ENCODE measurements at regions not wholly inside any gene's neighbourhood (a gene's known extent, or its start where the extent isn't known, plus 50 kb on each side); places are given as distances from the start of the nearest gene placed in this dataset.

- no peak for DNase-seq (ENCODE audit: low read depth)
These were observed 276.9 kb downstream of the TLE3 start for GRCh38 chr15:69820819-69821218.

- no peak for DNase-seq (ENCODE audit: low read depth)
These were observed 274.4 kb downstream of the TLE3 start for GRCh38 chr15:69823223-69823907.

- no peak for DNase-seq (ENCODE audit: low read depth)
These were observed 273.4 kb downstream of the TLE3 start for GRCh38 chr15:69824075-69824876.

- DNase-seq (ENCODE audit: low read depth) = no peak
These were observed 272.8 kb downstream of the TLE3 start for GRCh38 chr15:69824877-69825406.

GRCh38 chr15:69825941-69826818, 271.5 kb downstream of the TLE3 start:
- no peak for DNase-seq (ENCODE audit: low read depth)

- DNase-seq (ENCODE audit: low read depth) = no peak
These were observed 270.9 kb downstream of the TLE3 start for GRCh38 chr15:69826819-69827175.

GRCh38 chr15:69827751-69828150, 270.0 kb downstream of the TLE3 start:
- DNase-seq (ENCODE audit: low read depth) = no peak

- no peak for DNase-seq (ENCODE audit: low read depth)
These were observed 269.4 kb downstream of the TLE3 start for GRCh38 chr15:69828181-69828828.

- DNase-seq (ENCODE audit: low read depth) = no peak
These were observed 267.7 kb downstream of the TLE3 start for GRCh38 chr15:69829974-69830373.

GRCh38 chr15:69830430-69830829, 267.3 kb downstream of the TLE3 start:
- no peak for DNase-seq (ENCODE audit: low read depth)

GRCh38 chr15:69830876-69831275, 266.8 kb downstream of the TLE3 start:
- no peak for DNase-seq (ENCODE audit: low read depth)

GRCh38 chr15:69834267-69834666, 263.4 kb downstream of the TLE3 start:
- no peak for DNase-seq (ENCODE audit: low read depth)

- DNase-seq (ENCODE audit: low read depth) = no peak
These were observed 263.0 kb downstream of the TLE3 start for GRCh38 chr15:69834761-69835160.

- DNase-seq (ENCODE audit: low read depth) = no peak
These were observed 261.7 kb downstream of the TLE3 start for GRCh38 chr15:69836048-69836447.

GRCh38 chr15:69836526-69837230, 261.0 kb downstream of the TLE3 start:
- no peak for DNase-seq (ENCODE audit: low read depth)

GRCh38 chr15:69838338-69838737, 259.4 kb downstream of the TLE3 start:
- no peak for DNase-seq (ENCODE audit: low read depth)

GRCh38 chr15:69838994-69839393, 258.7 kb downstream of the TLE3 start:
- no peak for DNase-seq (ENCODE audit: low read depth)

- no peak for DNase-seq (ENCODE audit: low read depth)
These were observed 256.4 kb downstream of the TLE3 start for GRCh38 chr15:69841113-69841828.

- DNase-seq (ENCODE audit: low read depth) = no peak
These were observed 254.9 kb downstream of the TLE3 start for GRCh38 chr15:69842851-69843250.

GRCh38 chr15:69843276-69843899, 254.3 kb downstream of the TLE3 start:
- no peak for DNase-seq (ENCODE audit: low read depth)

Data from activated T-cell treated with anti-CD3 and anti-CD28 coated beads for 24 hours (primary cell).